ENCODE measurements at regions not wholly inside any gene's neighbourhood (a gene's known extent, or its start where the extent isn't known, plus 50 kb on each side); places are given as distances from the start of the nearest gene placed in this dataset.

DNA sequence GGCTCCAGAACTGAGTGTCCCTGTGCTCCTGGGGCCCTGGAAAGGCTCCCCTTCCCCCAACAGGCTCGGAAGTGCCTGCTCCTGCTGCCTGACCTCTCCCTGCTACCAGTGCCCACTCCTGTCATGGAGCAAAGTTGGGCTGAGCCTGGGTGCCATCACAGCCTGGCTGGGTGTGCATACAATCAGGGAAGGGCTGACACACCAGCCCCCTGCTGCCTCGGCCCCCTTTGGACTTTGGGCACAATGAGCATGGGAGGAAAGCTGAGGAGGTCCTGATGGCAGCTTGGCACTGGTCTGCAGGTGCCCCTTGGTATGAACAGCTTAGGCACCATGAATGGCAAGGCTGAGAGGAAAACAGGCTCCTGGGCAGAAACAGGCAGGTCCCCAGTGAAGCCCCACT, 405.0 kb downstream of the PID1 start:
- no peak overlapping the region for H3K4me3 ChIP-seq (ENCODE audit: insufficient read depth in 1 of 2, low read depth in 1 of 2, low read length in 2 of 2)
- H2BK12ac ChIP-seq (ENCODE audit: low read length in 2 of 2) = no peak overlapping the region
- H2AK5ac ChIP-seq (ENCODE audit: low read length, severe bottlenecking) = no peak overlapping the region
- H3K4ac ChIP-seq (ENCODE audit: low read depth in 1 of 2, low read length in 2 of 2) = no peak overlapping the region
- no peak overlapping the region for H3K23ac ChIP-seq (ENCODE audit: low read length in 2 of 2)
- no peaks in the 10 kb centered on the region for H3K36me3 ChIP-seq (ENCODE audit: control insufficient read depth in 1 of 2, insufficient read depth in 2 of 2, low read depth in 1 of 2, low read length in 2 of 2)
- no peaks in the 10 kb centered on the region for H3K27me3 ChIP-seq (ENCODE audit: control insufficient read depth in 1 of 2, insufficient read depth in 1 of 2, low read length in 2 of 2)
- no peak for DNase-seq
- no peak overlapping the region for H2BK120ac ChIP-seq (ENCODE audit: low read depth, low read length)
- 62% methylated on average over 2 of the region's 2 CpGs for WGBS
- no peak overlapping the region for H2BK5ac ChIP-seq (ENCODE audit: low read depth, low read length, poor library complexity, severe bottlenecking)
- H3K9me3 ChIP-seq (ENCODE audit: control insufficient read depth, low read length) = no peaks in the 10 kb centered on the region
- H4K91ac ChIP-seq (ENCODE audit: low read length) = no peak overlapping the region
- no peaks in the 10 kb centered on the region for H3K79me1 ChIP-seq (replicated peaks; ENCODE audit: low read length, poor library complexity, severe bottlenecking)
- no peak overlapping the region for H3K18ac ChIP-seq (ENCODE audit: low read depth in 1 of 2, low read length in 2 of 2)
- no peak overlapping the region for H2BK15ac ChIP-seq (ENCODE audit: low read depth, poor library complexity, severe bottlenecking)
- no peak overlapping the region for H3K14ac ChIP-seq (ENCODE audit: low read length in 2 of 2)
- H3K4me1 ChIP-seq (ENCODE audit: control insufficient read depth, insufficient read depth, low read depth, low read length) = no peaks in the 10 kb centered on the region
- H3K4me2 ChIP-seq (ENCODE audit: low read length, poor library complexity, severe bottlenecking) = no peak overlapping the region
- H3K9ac ChIP-seq (ENCODE audit: low read length) = no peak overlapping the region
- H4K8ac ChIP-seq (ENCODE audit: low read length) = no peak overlapping the region
- no peak overlapping the region for H2AFZ ChIP-seq (ENCODE audit: low read depth, low read length)
- H3K27ac ChIP-seq (ENCODE audit: low read length, poor library complexity, severe bottlenecking) = no peak overlapping the region

GRCh38 chr2:228864131-228864530, 407.0 kb downstream of the PID1 start:
- H3K4me3 ChIP-seq (ENCODE audit: insufficient read depth in 1 of 2, low read depth in 1 of 2, low read length in 2 of 2) = no peak overlapping the region

GRCh38 chr2:228860601-228861285, 410.3 kb downstream of the PID1 start:
- WGBS = 71% methylated on average over 5 of the region's 5 CpGs
- Histone ChIP-seq H3K4me2 (ENCODE audit: low read length, poor library complexity, severe bottlenecking) (no peak overlapping the region), H3K27ac (ENCODE audit: low read length, poor library complexity, severe bottlenecking) (no peak overlapping the region), H3K9me3 (ENCODE audit: control insufficient read depth, low read length) (no peaks in the 10 kb centered on the region), H3K14ac (ENCODE audit: low read length in 2 of 2) (no peak overlapping the region), H3K4me3 (ENCODE audit: insufficient read depth in 1 of 2, low read depth in 1 of 2, low read length in 2 of 2) (no peak overlapping the region), H3K18ac (ENCODE audit: low read depth in 1 of 2, low read length in 2 of 2) (no peak overlapping the region), H3K4me1 (ENCODE audit: control insufficient read depth, insufficient read depth, low read depth, low read length) (no peaks in the 10 kb centered on the region), H3K9ac (ENCODE audit: low read length) (no peak overlapping the region), H2BK12ac (ENCODE audit: low read length in 2 of 2) (no peak overlapping the region), H4K91ac (ENCODE audit: low read length) (no peak overlapping the region), H3K4ac (ENCODE audit: low read depth in 1 of 2, low read length in 2 of 2) (no peak overlapping the region), H2BK5ac (ENCODE audit: low read depth, low read length, poor library complexity, severe bottlenecking) (no peak overlapping the region), H3K36me3 (ENCODE audit: control insufficient read depth in 1 of 2, insufficient read depth in 2 of 2, low read depth in 1 of 2, low read length in 2 of 2) (no peaks in the 10 kb centered on the region), H2BK120ac (ENCODE audit: low read depth, low read length) (no peak overlapping the region), H3K79me1 (replicated peaks; ENCODE audit: low read length, poor library complexity, severe bottlenecking) (no peaks in the 10 kb centered on the region), H2AFZ (ENCODE audit: low read depth, low read length) (no peak overlapping the region), H2BK15ac (ENCODE audit: low read depth, poor library complexity, severe bottlenecking) (no peak overlapping the region), H4K8ac (ENCODE audit: low read length) (no peak overlapping the region), H3K27me3 (ENCODE audit: control insufficient read depth in 1 of 2, insufficient read depth in 1 of 2, low read length in 2 of 2) (no peaks in the 10 kb centered on the region), H2AK5ac (ENCODE audit: low read length, severe bottlenecking) (no peak overlapping the region), H3K23ac (ENCODE audit: low read length in 2 of 2) (no peak overlapping the region)
- DNase-seq = no peak

More at GRCh38 chr2:228864131-228864530, 407.0 kb downstream of the PID1 start:
- Histone ChIP-seq H3K36me3 (ENCODE audit: control insufficient read depth in 1 of 2, insufficient read depth in 2 of 2, low read depth in 1 of 2, low read length in 2 of 2) (no peaks in the 10 kb centered on the region), H3K4me2 (ENCODE audit: low read length, poor library complexity, severe bottlenecking) (no peak overlapping the region), H3K79me1 (replicated peaks; ENCODE audit: low read length, poor library complexity, severe bottlenecking) (no peaks in the 10 kb centered on the region), H4K8ac (ENCODE audit: low read length) (no peak overlapping the region), H3K18ac (ENCODE audit: low read depth in 1 of 2, low read length in 2 of 2) (no peak overlapping the region), H2AK5ac (ENCODE audit: low read length, severe bottlenecking) (no peak overlapping the region), H2BK12ac (ENCODE audit: low read length in 2 of 2) (no peak overlapping the region), H3K23ac (ENCODE audit: low read length in 2 of 2) (no peak overlapping the region), H3K9ac (ENCODE audit: low read length) (no peak overlapping the region), H2BK5ac (ENCODE audit: low read depth, low read length, poor library complexity, severe bottlenecking) (no peak overlapping the region), H4K91ac (ENCODE audit: low read length) (no peak overlapping the region), H3K4ac (ENCODE audit: low read depth in 1 of 2, low read length in 2 of 2) (no peak overlapping the region), H2BK15ac (ENCODE audit: low read depth, poor library complexity, severe bottlenecking) (no peak overlapping the region), H3K14ac (ENCODE audit: low read length in 2 of 2) (no peak overlapping the region), H3K27ac (ENCODE audit: low read length, poor library complexity, severe bottlenecking) (no peak overlapping the region), H3K27me3 (ENCODE audit: control insufficient read depth in 1 of 2, insufficient read depth in 1 of 2, low read length in 2 of 2) (no peaks in the 10 kb centered on the region), H3K9me3 (ENCODE audit: control insufficient read depth, low read length) (no peaks in the 10 kb centered on the region), H2AFZ (ENCODE audit: low read depth, low read length) (no peak overlapping the region), H2BK120ac (ENCODE audit: low read depth, low read length) (no peak overlapping the region), H3K4me1 (ENCODE audit: control insufficient read depth, insufficient read depth, low read depth, low read length) (no peaks in the 10 kb centered on the region)
- WGBS = no CpG with 5 or more reads among the region's 3 CpGs
- DNase-seq = no peak

GRCh38 chr2:228853151-228853550, 417.9 kb downstream of the PID1 start:
- no peak overlapping the region for H2AK5ac ChIP-seq (ENCODE audit: low read length, severe bottlenecking)
- no peak overlapping the region for H3K9ac ChIP-seq (ENCODE audit: low read length)
- H3K36me3 ChIP-seq (ENCODE audit: control insufficient read depth in 1 of 2, insufficient read depth in 2 of 2, low read depth in 1 of 2, low read length in 2 of 2) = no peaks in the 10 kb centered on the region
- H3K18ac ChIP-seq (ENCODE audit: low read depth in 1 of 2, low read length in 2 of 2) = no peak overlapping the region
- 84% methylated on average over 7 of the region's 7 CpGs for WGBS
- H2BK120ac ChIP-seq (ENCODE audit: low read depth, low read length) = no peak overlapping the region
- H2BK15ac ChIP-seq (ENCODE audit: low read depth, poor library complexity, severe bottlenecking) = no peak overlapping the region
- no peak overlapping the region for H3K4me2 ChIP-seq (ENCODE audit: low read length, poor library complexity, severe bottlenecking)
- no peak overlapping the region for H3K14ac ChIP-seq (ENCODE audit: low read length in 2 of 2)
- no peak overlapping the region for H2BK12ac ChIP-seq (ENCODE audit: low read length in 2 of 2)
- no peak overlapping the region for H4K91ac ChIP-seq (ENCODE audit: low read length)
- H3K79me1 ChIP-seq (replicated peaks; ENCODE audit: low read length, poor library complexity, severe bottlenecking) = no peaks in the 10 kb centered on the region
- H3K23ac ChIP-seq (ENCODE audit: low read length in 2 of 2) = no peak overlapping the region
- no peak overlapping the region for H3K27ac ChIP-seq (ENCODE audit: low read length, poor library complexity, severe bottlenecking)
- no peaks in the 10 kb centered on the region for H3K27me3 ChIP-seq (ENCODE audit: control insufficient read depth in 1 of 2, insufficient read depth in 1 of 2, low read length in 2 of 2)
- H4K8ac ChIP-seq (ENCODE audit: low read length) = no peak overlapping the region
- H3K9me3 ChIP-seq (ENCODE audit: control insufficient read depth, low read length) = no peaks in the 10 kb centered on the region
- no peak overlapping the region for H3K4ac ChIP-seq (ENCODE audit: low read depth in 1 of 2, low read length in 2 of 2)
- no peak overlapping the region for H3K4me3 ChIP-seq (ENCODE audit: insufficient read depth in 1 of 2, low read depth in 1 of 2, low read length in 2 of 2)
- no peak for DNase-seq
- H2BK5ac ChIP-seq (ENCODE audit: low read depth, low read length, poor library complexity, severe bottlenecking) = no peak overlapping the region
- no peak overlapping the region for H2AFZ ChIP-seq (ENCODE audit: low read depth, low read length)
- H3K4me1 ChIP-seq (ENCODE audit: control insufficient read depth, insufficient read depth, low read depth, low read length) = no peaks in the 10 kb centered on the region

All from mesenchymal stem cell (in vitro differentiated cells and primary cell).